ENCODE measurements at regions not wholly inside any gene's neighbourhood (a gene's known extent, or its start where the extent isn't known, plus 50 kb on each side); places are given as distances from the start of the nearest gene placed in this dataset.

- no peak for TF ChIP-seq CEBPB (IDR thresholded peaks at IDR 0.05; ENCODE audit: borderline replicate concordance, low read depth, low read length)
- no peak for TF ChIP-seq ZNF749 (CRISPR knock-in tag; IDR thresholded peaks at IDR 0.05; ENCODE audit: borderline replicate concordance)
- TF ChIP-seq ZHX1 (CRISPR knock-in tag; IDR thresholded peaks at IDR 0.05; ENCODE audit: low read depth) = no peak
- no peak for TF ChIP-seq PPARG (CRISPR knock-in tag; conservative IDR thresholded peaks at IDR 0.05)
- TF ChIP-seq ZNF326 (CRISPR knock-in tag; IDR thresholded peaks at IDR 0.05; ENCODE audit: borderline replicate concordance) = no peak
- no peak for TF ChIP-seq SNAPC4 (CRISPR knock-in tag; IDR thresholded peaks at IDR 0.05)
- TF ChIP-seq TOE1 (CRISPR knock-in tag; IDR thresholded peaks at IDR 0.05) = no peak
These were observed 472.6 kb downstream of the PRR16 start (continued) for GRCh38 chr5:120936652-120937051.
